ENCODE measurements at regions not wholly inside any gene's neighbourhood (a gene's known extent, or its start where the extent isn't known, plus 50 kb on each side); places are given as distances from the start of the nearest gene placed in this dataset.

- no peak for TF ChIP-seq CEBPB (IDR thresholded peaks at IDR 0.05)
- no peak for TF ChIP-seq RAD21 (IDR thresholded peaks at IDR 0.05; ENCODE audit: low read depth)
- TF ChIP-seq EGR1 (IDR thresholded peaks at IDR 0.05), result no peak
- no peak for TF ChIP-seq CREB1 (IDR thresholded peaks at IDR 0.05; ENCODE audit: low read depth)
- TF ChIP-seq YY1 (IDR thresholded peaks at IDR 0.05; ENCODE audit: low read depth), result no peak
- TF ChIP-seq USF1 (IDR thresholded peaks at IDR 0.05), result no peak
- TF ChIP-seq TEAD4 (IDR thresholded peaks at IDR 0.05), result no peak
- no peak for TF ChIP-seq TAF1 (IDR thresholded peaks at IDR 0.05; ENCODE audit: low read depth)
- no peak for TF ChIP-seq FOXM1 (IDR thresholded peaks at IDR 0.05; ENCODE audit: borderline replicate concordance, low read depth)
- TF ChIP-seq REST (IDR thresholded peaks at IDR 0.05; ENCODE audit: low read depth), result no peak
- TF ChIP-seq, protein P1, sequence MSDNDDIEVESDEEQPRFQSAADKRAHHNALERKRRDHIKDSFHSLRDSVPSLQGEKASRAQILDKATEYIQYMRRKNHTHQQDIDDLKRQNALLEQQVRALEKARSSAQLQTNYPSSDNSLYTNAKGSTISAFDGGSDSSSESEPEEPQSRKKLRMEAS (IDR thresholded peaks at IDR 0.05), result no peak
- no peak for TF ChIP-seq ZBTB7A (IDR thresholded peaks at IDR 0.05; ENCODE audit: low read depth)
- no peak for TF ChIP-seq TCF12 (IDR thresholded peaks at IDR 0.05; ENCODE audit: low read depth)
- TF ChIP-seq EP300 (IDR thresholded peaks at IDR 0.05; ENCODE audit: borderline replicate concordance), result no peak
- TF ChIP-seq NFIC (IDR thresholded peaks at IDR 0.05), result no peak
Measured at GRCh38 chr4:157775971-157776370, 396.9 kb downstream of the GASK1B start.

- TF ChIP-seq RAD21 (IDR thresholded peaks at IDR 0.05; ENCODE audit: low read depth) (no peak), TEAD4 (IDR thresholded peaks at IDR 0.05) (no peak), CEBPB (IDR thresholded peaks at IDR 0.05) (no peak)
Measured at GRCh38 chr4:157772907-157773306, 399.9 kb downstream of the GASK1B start.

DNA sequence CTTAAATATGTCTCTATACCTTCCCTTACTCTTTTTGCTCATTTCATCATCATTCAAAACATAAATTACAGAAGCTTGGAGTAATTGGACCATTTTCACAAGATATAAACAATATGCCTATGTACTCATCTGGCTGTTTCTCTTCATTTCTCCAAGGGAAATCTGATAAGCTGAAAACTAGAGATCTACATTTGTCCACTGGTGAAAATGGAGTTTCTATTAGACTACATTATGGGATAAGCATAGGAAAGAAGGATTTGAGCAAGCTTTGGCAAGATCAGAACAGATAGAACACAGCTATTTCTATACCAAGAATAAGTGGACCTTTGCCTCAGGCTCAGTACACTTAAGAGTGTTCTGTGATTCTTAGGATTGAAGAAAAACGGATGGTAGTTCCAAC, 404.4 kb downstream of the GASK1B start:
- TF ChIP-seq NFIC (IDR thresholded peaks at IDR 0.05), result no peak
- TF ChIP-seq TCF12 (IDR thresholded peaks at IDR 0.05; ENCODE audit: low read depth), result no peak
- TF ChIP-seq, protein P1 (IDR thresholded peaks at IDR 0.05), result no peak
- TF ChIP-seq TAF1 (IDR thresholded peaks at IDR 0.05; ENCODE audit: low read depth), result no peak

DNA sequence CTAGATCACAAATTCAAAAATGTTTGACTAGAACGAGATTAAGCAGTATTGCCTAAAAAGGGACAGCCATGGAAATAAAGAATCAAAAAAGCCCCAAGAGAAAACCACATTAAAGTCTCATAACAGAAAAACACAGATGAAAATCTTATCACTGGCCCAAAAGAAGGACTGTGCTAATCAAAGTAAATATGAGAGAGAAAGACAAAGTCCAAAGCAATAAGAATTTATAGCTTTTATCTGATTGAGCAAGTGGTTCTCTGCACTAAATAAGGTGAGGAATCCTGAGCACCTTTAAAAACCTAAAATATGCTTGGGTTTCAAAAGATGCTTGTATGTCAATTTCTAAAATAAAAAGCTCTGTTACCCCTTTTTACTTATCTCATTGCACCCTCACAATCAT, 409.3 kb downstream of the GASK1B start:
- no peak for TF ChIP-seq ZBTB7A (IDR thresholded peaks at IDR 0.05; ENCODE audit: low read depth)
- TF ChIP-seq FOXM1 (IDR thresholded peaks at IDR 0.05; ENCODE audit: borderline replicate concordance, low read depth), result no peak
- no peak for TF ChIP-seq RAD21 (IDR thresholded peaks at IDR 0.05; ENCODE audit: low read depth)

- TF ChIP-seq RAD21 (IDR thresholded peaks at IDR 0.05; ENCODE audit: low read depth) (no peak), YY1 (IDR thresholded peaks at IDR 0.05; ENCODE audit: low read depth) (no peak), CEBPB (IDR thresholded peaks at IDR 0.05) (no peak), REST (IDR thresholded peaks at IDR 0.05; ENCODE audit: low read depth) (no peak), ZBTB7A (IDR thresholded peaks at IDR 0.05; ENCODE audit: low read depth) (no peak), EGR1 (IDR thresholded peaks at IDR 0.05) (no peak), NFIC (IDR thresholded peaks at IDR 0.05) (no peak), TEAD4 (IDR thresholded peaks at IDR 0.05) (no peak), EP300 (IDR thresholded peaks at IDR 0.05; ENCODE audit: borderline replicate concordance) (no peak), CREB1 (IDR thresholded peaks at IDR 0.05; ENCODE audit: low read depth) (no peak), USF1 (IDR thresholded peaks at IDR 0.05) (no peak), TCF12 (IDR thresholded peaks at IDR 0.05; ENCODE audit: low read depth) (no peak), FOXM1 (IDR thresholded peaks at IDR 0.05; ENCODE audit: borderline replicate concordance, low read depth) (no peak), TAF1 (IDR thresholded peaks at IDR 0.05; ENCODE audit: low read depth) (no peak)
- TF ChIP-seq, protein P1 (IDR thresholded peaks at IDR 0.05), result no peak
Measured at GRCh38 chr4:157754410-157754809, 418.4 kb downstream of the GASK1B start.

- no peak for TF ChIP-seq USF1 (IDR thresholded peaks at IDR 0.05)
- no peak for TF ChIP-seq RAD21 (IDR thresholded peaks at IDR 0.05; ENCODE audit: low read depth)
- no peak for TF ChIP-seq NFIC (IDR thresholded peaks at IDR 0.05)
- TF ChIP-seq FOXM1 (IDR thresholded peaks at IDR 0.05; ENCODE audit: borderline replicate concordance, low read depth), result no peak
- no peak for TF ChIP-seq YY1 (IDR thresholded peaks at IDR 0.05; ENCODE audit: low read depth)
- no peak for TF ChIP-seq EP300 (IDR thresholded peaks at IDR 0.05; ENCODE audit: borderline replicate concordance)
- TF ChIP-seq, protein P1 (IDR thresholded peaks at IDR 0.05), result no peak
- no peak for TF ChIP-seq TCF12 (IDR thresholded peaks at IDR 0.05; ENCODE audit: low read depth)
- TF ChIP-seq REST (IDR thresholded peaks at IDR 0.05; ENCODE audit: low read depth), result no peak
- TF ChIP-seq TEAD4 (IDR thresholded peaks at IDR 0.05), result no peak
- no peak for TF ChIP-seq ZBTB7A (IDR thresholded peaks at IDR 0.05; ENCODE audit: low read depth)
- TF ChIP-seq CREB1 (IDR thresholded peaks at IDR 0.05; ENCODE audit: low read depth), result no peak
Measured at GRCh38 chr4:157751631-157752030, 421.2 kb downstream of the GASK1B start.

Data from Ishikawa (cell line).